NOMO-1 treated with dmso at 0.1 percent for 144 hours (cell line): ENCODE measurements at regions not wholly inside any gene's neighbourhood (a gene's known extent, or its start where the extent isn't known, plus 50 kb on each side); places are given as distances from the start of the nearest gene placed in this dataset.

Experiments used
- DNase-seq: peaks from one replicate; lab custom pipeline; 2025; ENCODE audit not compliant: unreplicated experiment; lab: John Stamatoyannopoulos, UW

DNA sequence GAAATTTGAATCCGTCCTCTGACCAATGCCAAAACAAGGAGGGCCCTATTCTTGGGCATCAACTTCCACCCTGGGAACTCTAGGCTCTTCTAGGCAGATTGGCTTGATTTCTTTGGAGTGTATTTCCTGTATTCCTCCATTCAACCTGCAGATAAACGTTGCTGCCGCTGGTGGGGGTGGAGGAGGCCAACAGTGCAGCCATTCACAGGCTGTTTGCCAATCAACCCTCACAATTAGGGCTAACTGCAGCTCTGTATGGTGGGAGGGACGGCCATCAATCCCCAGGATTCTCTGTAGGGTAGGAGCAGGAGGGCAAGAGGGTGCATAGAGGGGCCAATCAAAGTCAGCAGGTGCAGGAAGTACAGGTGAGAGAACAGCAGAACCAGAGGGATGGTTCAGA lies 273.1 kb upstream of the PROX1 start:
- no peak for DNase-seq

GRCh38 chr1:213715182-213715581 lies 272.6 kb upstream of the PROX1 start:
- DNase-seq, result no peak

- DNase-seq, result no peak
Observed at GRCh38 chr1:213719462-213719861, 268.3 kb upstream of the PROX1 start.

DNA sequence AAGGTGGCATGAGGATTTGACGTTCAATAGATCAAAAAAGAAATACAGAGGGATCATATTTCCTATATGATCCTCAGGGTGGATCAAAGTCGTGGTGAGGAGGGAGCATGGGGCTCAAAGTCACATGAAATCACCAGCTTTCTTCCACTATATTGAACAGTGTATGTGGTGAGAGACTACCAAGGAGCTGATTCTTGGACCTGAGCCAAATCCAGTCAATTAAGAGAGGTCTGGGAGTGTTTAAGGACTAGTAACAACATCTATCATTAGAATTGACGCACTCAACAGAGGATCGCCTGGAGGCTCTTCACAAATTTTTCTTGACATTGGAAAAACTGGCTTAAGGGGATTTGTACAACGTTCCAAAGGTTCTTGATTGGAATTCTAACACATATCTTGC lies 267.7 kb upstream of the PROX1 start:
- no peak for DNase-seq

DNA sequence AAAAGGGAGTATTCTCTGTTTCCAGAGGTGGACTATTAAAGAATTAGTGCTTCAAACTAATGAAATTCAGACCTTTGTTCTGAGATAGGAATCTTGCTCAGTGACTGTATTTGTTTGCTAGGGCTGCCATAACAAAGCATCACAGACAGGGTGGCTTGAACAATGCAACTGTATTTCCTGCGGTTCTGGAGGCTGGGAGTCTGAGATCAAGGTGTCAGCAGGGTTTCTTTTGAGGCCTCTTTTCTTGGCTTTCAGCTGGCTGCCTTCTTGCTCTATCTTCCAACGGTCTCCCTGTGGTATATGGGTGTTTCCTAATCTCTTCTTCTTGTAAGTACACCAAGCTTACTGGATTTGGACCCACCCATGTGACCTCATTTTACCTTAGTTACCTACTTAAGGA lies 264.6 kb upstream of the PROX1 start:
- no peak for DNase-seq

DNA sequence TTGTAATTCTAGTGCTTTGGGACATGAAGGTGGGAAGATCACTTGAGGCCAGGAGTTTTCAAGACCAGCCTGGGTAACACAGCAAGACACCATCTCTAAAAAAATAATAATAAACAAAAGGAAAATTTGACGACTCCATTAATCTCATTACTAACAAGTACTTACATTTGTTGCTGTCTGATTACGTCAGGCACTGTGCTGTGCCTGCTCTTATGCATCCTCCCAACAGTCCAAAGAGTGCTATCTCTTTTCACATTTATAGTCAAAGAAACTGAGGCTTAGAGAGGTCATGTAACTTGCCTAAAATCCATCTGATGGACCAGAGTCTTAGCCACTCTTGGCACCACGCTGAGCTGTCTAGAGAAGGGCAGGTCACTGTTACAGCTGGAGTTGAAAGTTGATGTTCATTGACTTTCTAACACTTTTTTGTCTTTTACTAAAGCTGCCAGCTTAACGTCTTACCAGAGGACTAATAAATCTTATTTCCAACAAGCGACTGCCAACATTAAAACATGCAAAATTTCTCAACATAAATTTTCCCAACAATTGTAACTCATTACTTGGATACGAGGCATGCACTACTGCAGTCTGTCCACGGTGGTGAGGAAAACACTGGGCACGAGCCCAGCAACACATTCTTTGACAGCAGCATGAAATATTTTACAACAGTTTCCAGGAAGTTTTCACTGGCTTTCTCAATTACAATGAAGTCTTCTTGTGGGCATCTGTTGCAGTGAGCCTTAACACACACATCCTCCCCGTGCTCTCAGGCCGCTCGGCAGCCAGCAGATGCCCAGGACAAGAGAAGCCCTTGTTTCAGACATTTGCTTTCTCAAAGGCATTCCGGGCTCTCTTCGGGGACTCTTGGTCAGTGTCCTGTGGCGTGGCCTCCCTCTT lies 262.9 kb upstream of the PROX1 start:
- DNase-seq, result no peak

DNA sequence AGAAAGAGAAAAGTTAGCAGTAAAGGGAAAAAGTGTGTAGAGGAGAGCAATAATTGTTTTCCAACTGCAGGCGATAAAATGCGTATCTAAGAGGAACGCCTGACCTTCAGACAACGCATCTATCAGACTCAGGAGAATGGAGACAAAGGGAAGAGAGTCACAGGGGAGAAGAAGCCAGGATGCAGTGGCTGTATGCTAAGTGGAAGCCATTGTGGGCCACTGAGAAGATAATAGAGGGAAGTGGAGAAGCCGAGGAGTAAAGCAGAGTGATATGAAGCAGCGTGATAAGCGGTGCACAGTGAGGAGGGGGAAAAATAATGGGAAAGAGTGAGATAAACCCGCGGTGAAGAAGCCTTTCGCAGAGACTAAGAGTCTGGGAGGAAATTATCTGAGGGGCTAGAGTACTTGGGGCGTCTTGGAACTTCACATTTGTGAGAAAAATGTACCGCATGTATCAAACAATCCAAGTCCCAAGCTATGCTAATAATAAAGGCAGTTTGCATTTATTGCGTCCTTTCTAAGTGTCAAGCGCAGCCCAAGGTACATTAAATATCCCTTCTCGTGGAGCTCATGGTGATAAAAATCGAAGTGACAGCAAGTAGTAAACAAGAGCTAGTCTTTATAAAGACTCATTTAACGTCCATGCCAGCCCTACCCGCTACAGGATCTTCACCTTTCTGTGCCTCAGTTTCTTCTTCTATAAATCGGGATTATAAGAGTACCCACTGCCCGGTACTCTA lies 259.8 kb upstream of the PROX1 start:
- DNase-seq, result no peak

- DNase-seq, result no peak
Observed at GRCh38 chr1:213728593-213729536, 258.9 kb upstream of the PROX1 start.

DNA sequence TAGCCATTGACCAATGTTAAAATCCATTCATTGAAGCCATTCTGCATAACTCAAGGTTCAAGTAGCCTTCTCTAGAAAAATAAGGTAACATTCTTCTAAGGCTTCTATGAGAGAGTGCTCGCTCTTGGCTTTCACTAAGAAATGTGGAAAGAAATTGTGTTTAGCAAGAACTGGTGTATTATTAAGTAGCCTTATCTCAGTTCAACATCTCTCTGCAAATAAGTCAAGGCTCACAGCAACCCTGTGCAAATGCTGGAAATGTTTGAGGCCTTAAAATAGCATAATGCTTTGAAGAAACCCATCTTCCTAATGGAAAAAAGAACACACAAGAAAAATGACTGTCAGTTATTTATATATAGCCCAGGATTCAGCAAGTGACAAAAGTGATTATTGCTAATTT lies 254.1 kb upstream of the PROX1 start:
- no peak for DNase-seq

DNA sequence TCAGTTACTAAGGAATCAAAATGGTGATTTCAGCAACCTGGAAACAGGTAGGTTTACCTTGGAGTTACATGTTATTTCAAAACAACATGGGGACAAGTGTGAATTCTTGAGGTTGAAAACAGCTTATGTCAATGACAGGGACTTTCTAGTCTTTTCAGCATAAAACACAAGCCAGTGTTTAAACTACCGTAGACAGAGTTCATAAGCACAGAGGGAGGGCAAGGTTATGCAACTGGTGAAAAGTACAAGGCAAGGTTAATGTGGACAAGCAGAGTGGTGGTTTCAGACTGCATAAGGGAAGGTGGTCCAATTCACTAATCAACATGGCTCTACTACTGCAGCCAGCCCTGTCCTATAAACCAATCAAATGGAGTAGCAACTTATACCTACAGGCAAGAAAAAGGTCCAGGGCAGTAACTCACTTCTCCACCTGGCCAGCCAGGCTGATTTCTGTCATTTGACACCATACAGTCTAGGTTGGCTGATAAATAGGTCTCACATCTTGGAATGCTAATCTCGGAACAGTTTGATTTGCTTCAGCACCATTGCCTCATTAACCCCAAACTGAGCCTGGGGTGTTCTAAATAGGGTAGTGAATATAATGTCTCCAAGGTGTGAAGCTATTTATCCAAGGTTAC lies 250.3 kb upstream of the PROX1 start:
- DNase-seq, result no peak

DNA sequence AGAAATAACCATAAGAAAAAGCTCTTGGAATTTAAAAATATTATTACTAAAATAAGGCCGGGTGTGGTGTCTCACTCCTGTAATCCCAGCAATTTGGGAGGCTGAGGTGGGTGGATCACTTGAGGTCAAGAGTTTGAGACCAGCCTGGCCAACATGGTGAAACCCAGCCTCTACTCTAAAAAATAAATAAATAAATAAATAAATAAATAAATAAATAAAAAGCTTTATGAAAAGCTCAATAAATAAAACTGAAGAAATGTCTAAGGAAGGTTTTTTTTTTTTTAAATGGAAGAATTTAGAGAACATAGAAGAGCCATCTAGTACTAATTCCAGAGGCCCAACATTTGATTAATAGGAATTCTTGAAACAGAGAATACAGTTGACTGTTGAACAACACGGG lies 249.1 kb upstream of the PROX1 start:
- no peak for DNase-seq

DNA sequence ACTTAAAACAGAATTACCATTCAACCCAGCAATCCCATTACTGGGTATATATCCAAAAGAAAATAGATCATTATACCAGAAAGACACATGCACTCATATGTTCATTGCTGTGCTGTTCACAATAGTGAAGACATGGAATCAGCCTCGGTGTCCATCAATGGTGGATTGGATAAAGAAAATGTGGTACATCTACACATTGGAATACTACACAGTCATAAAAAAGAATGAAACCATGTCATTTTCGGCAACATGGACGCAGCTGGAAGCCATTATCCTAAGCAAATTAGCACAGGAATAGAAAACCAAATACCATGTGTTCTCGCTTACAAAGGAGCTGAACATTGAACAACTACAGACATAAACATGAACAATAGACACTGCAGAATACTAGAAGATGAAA lies 244.8 kb upstream of the PROX1 start:
- DNase-seq, result no peak

DNA sequence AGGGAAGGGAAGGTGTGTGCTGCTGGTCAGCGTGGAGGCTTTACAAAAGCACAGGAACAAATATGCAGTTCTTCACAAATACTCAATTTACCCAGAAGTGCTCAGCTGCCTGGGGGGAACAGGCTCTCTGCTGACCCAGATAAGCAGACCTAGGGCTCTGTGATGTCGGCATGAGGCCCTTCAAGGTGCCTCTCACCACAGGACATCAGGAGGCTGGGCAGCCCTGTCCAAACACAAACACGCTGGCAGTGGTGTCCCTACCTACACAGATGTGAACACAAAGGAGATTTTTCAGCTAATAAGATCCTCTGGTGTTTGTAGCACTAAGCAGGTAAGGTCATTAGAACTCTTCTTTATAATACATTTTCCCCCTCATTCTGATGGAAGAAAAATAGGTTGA lies 243.0 kb upstream of the PROX1 start:
- no peak for DNase-seq

- no peak for DNase-seq
Observed at GRCh38 chr1:213745451-213745850, 242.3 kb upstream of the PROX1 start.

DNA sequence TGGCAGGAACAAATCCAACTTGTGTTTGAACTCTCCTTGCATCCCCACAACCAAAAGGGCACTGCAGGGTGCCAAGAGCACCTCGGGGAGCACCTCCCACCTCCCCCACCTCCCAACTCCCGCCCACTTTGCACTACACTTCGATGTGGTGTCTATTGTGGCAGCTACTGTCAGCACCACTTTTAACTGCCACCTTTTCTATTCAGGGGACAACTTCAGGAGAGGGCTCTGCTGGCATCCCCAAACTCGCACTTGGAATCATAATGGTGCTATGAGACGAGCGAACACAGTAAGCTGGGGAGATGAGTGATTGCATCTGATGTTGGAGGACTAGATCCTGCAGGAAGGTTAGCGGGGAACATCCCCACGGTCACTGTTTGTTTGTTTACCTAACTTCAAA lies 238.2 kb upstream of the PROX1 start:
- no peak for DNase-seq

DNA sequence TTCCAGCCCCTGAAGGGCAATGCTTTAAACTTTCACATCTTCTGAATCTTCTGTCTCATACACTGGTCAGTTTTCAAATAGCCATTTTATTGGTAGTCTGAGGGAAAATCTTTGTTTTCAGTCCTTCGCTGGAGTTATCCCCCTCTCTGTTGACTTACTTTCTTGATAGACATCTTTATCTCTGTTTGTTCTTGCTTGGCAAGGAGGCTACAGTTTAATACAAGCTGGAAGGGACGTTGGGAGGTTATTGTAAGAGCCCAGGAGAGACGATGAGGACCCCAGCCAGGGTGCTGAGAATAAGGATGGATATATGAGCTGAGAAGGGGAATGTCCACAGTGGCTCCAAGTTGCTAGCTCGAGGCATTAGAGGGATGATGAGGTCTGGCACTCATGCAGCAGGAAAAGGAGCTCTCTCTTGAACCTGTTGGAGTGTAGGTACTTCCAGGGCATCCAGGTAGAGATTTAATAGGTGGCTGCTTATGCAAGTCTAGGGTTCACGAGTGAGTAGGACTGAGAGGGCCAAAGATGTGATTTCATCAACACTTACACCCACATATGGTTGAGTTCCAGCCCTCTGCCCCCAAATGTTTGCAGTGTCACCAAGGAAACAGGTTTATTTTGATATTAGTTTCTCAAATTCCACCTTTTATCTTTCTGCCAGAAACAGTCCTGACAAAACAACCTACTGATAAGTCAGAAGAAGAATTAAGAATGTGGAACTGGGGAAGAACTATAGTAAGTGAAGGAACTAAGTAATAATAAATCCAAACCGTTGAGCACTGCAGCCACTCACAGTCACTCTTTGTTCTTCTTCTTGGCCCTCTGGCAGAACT lies 237.3 kb upstream of the PROX1 start:
- DNase-seq, result no peak

- no peak for DNase-seq
Observed at GRCh38 chr1:213751064-213751397, 236.7 kb upstream of the PROX1 start.

- DNase-seq, result no peak
Observed at GRCh38 chr1:213759359-213760181, 228.2 kb upstream of the PROX1 start.

- no peak for DNase-seq
Observed at GRCh38 chr1:213761845-213762407, 225.8 kb upstream of the PROX1 start.
